Effector memory CD4-positive, alpha-beta T cell (primary cell): ENCODE measurements at regions not wholly inside any gene's neighbourhood (a gene's known extent, or its start where the extent isn't known, plus 50 kb on each side); places are given as distances from the start of the nearest gene placed in this dataset.

Experiments used
- DNase-seq, 3 donors: peaks; one replicate each; pipeline ENCODE4 v3.0.0-alpha.2; 2020
- H3K27ac ChIP-seq: 2 replicates; pipeline ENCODE4 v1.7.0; 2013; ENCODE audit warnings: mild to moderate bottlenecking, low read length, moderate library complexity; ENCODE audit not compliant: insufficient read depth, poor library complexity, severe bottlenecking
- H3K27me3 ChIP-seq: replicated peaks from 2 replicates; pipeline ENCODE4 v1.7.0; 2013; ENCODE audit warnings: mild to moderate bottlenecking, low read length; ENCODE audit not compliant: insufficient read depth, control insufficient read depth, poor library complexity, severe bottlenecking
- H3K36me3 ChIP-seq: 2 replicates; pipeline ENCODE4 v1.7.0; 2013; ENCODE audit warnings: mild to moderate bottlenecking, low read length, moderate library complexity; ENCODE audit not compliant: control insufficient read depth, insufficient read depth
- H3K4me1 ChIP-seq: 2 replicates; pipeline ENCODE4 v1.7.0; 2013; ENCODE audit warnings: low read length, mild to moderate bottlenecking; ENCODE audit not compliant: control insufficient read depth, insufficient read depth, poor library complexity, severe bottlenecking
- H3K4me3 ChIP-seq: 2 replicates; pipeline ENCODE4 v1.7.0; 2013; ENCODE audit warnings: low read length, low read depth, mild to moderate bottlenecking; ENCODE audit not compliant: insufficient read depth, poor library complexity, severe bottlenecking
- H3K9me3 ChIP-seq: 2 replicates; pipeline ENCODE4 v1.7.0; 2013; ENCODE audit warnings: mild to moderate bottlenecking, low read length, moderate library complexity; ENCODE audit not compliant: control insufficient read depth

DNA sequence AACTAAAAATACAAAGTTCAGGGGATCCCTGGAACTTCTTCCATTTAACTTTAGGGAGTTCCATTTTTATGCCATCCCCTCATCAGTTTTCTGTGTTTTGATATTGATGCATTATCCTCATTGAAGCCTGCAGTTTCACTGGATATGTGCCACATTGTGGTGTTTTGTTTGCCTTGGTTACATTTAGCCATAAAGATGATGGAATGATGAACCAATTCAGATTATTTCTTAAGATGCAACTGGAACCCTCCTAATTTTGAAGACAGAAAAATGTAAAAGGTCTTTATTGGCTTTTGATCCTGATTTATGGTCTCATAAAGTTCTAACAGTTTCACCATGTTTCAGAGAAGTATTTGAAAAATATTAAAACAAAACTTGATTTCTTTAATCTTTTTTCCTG lies 314.2 kb upstream of the KLF6 start:
- Histone ChIP-seq H3K27me3 (no peaks in the 10 kb centered on the region), H3K4me3 (no peak overlapping the region), H3K27ac (no peak overlapping the region), H3K4me1 (no peaks in the 10 kb centered on the region), H3K9me3 (no peaks in the 10 kb centered on the region), H3K36me3 (no peaks in the 10 kb centered on the region)
- no peak for DNase-seq

DNA sequence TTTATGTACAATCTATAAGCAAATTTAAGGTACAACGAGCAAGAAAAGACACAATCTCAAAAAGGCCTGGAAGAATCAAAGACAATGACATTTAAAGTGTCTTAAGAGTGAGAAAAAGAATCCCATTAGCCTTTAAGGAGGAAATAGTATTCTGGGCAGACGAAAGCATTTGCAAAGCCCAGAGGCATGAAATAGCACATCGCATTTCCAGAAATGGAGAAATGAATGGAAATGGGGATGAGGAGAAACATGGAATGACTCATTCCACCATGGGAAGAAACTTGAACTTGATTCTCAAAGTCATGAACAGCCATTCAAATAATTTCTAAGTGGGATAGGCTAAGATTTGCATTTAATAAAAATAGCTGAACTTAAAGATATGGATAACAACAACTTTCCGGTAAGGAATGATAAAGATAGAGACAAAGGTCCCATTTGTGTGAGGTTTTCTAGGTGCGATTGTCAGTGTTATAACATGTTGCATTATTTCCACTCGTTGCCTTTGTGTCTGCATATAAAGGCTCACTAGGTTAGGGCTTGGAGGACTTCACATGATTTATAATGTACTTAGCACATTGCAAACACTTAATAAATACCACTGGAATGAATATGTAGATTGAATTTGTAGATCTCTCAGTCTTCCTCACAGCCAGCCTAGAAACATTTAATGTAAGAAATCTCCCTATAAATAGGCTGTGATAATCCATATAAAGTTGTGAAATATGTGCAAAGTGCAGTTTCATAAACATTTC lies 310.3 kb upstream of the KLF6 start:
- no peaks in the 10 kb centered on the region for H3K4me1 ChIP-seq
- H3K27me3 ChIP-seq: no peaks in the 10 kb centered on the region
- no peak overlapping the region for H3K4me3 ChIP-seq
- H3K27ac ChIP-seq: no peak overlapping the region
- H3K9me3 ChIP-seq: no peaks in the 10 kb centered on the region
- no peaks in the 10 kb centered on the region for H3K36me3 ChIP-seq
- DNase-seq: no peak

DNA sequence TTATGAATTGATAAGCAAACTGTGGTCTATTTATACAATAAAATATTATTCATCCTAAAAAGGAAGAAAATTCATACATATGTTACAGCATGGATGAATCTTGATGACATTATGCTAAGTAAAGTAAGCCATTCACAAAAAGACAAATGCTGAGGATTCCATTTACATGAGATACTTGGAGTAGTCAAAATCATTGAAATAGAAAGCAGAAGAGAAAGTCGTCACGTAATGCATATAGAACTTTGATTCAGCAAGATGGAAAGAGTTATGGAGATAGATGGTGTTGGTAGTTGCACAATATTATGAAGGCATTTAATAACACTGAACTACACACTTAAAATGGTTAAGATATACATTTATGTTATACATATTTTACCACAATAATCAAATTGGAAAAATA lies 309.7 kb upstream of the KLF6 start:
- Histone ChIP-seq H3K27ac (no peak overlapping the region), H3K27me3 (no peaks in the 10 kb centered on the region), H3K36me3 (no peaks in the 10 kb centered on the region), H3K4me1 (no peaks in the 10 kb centered on the region), H3K9me3 (no peaks in the 10 kb centered on the region), H3K4me3 (no peak overlapping the region)
- DNase-seq: no peak

DNA sequence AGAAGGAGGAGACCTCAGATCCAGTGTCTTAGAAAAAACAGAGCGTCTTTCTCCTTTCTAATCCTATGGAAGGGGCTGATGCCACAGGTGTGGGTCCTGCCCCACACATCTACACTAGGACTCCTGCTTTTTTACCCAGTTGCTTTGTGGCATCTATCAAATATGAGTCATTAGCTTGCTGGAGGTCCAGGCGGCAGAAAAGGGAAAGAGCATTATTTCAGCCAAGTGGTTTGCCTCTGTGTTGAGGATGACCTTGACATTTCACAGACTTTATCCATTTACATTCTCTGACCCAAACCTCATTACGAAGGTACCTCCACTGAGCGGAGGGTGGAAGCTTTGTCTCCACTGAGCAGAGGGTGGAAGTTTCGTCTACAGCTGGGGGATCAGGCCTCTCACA lies 308.4 kb upstream of the KLF6 start:
- no peaks in the 10 kb centered on the region for H3K27me3 ChIP-seq
- H3K4me3 ChIP-seq: no peak overlapping the region
- no peaks in the 10 kb centered on the region for H3K4me1 ChIP-seq
- no peak for DNase-seq
- no peak overlapping the region for H3K27ac ChIP-seq
- no peaks in the 10 kb centered on the region for H3K36me3 ChIP-seq
- H3K9me3 ChIP-seq: no peaks in the 10 kb centered on the region

DNA sequence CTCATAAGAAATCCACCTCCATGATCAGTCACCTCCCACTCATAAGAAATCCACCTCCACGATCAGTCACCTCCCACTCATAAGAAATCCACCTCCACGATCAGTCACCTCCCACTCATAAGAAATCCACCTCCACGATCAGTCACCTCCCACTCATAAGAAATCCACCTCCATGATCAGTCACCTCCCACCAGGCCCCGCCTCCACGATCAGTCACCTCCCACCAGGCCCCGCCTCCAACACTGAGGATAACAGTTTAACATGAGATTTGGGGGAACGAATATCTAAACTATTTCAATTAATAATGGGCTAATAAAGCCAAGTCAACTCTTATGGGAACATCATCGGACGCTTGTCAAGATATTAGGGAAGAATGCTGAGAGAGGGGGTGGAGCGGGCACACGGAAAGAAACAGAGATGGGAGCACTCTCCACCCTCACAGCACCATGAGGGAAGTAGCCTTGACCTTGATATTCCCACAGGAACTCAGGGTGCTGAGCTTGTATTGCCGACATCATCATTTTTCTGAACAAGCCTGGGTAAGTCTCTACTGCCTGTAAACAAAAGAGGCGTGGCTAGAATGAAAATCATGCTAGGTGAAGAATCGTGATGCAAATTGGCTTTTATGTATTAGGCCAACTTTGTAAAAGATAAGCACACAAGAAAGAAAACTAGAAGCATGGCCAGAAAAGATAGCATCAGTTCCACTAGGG lies 303.5 kb upstream of the KLF6 start:
- H3K27ac ChIP-seq: no peak overlapping the region
- no peaks in the 10 kb centered on the region for H3K27me3 ChIP-seq
- no peaks in the 10 kb centered on the region for H3K9me3 ChIP-seq
- H3K4me3 ChIP-seq: no peak overlapping the region
- no peaks in the 10 kb centered on the region for H3K4me1 ChIP-seq
- H3K36me3 ChIP-seq: no peaks in the 10 kb centered on the region
- DNase-seq: no peak

DNA sequence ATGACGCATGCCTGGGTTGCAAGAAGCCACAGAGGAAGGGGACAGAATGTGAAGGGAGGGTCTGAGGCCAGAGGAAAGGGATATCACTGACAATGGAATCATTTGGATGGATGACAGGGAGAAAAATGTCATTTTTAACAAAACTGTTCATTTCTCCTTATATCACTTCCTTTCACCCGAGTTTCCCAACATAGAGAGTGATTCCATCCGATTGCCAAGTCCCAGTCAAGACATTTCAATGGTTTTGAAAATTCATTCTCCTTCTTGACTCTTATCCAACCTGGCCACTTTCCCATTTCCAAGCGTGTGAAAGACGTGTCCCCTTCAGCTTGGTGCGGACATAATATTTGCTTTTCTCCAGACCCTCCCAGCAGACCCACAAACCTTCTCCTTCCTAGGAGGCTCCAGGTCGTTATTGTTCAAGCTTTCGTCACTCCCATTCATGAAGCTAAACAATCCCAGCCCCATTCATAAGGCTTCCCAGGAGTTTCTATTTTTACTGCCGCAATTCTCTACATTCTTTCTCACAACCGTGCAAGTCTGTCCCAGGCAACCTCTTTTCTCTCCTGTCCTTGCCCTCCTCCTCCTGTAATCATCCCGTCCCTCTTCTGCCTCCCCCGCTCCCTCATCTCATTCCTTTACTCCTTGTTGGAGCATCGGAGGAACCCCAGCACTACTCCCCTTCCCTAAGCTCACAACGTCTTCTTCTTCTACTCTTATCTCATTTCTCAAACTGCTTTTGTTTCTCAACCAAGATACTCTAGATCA lies 301.3 kb upstream of the KLF6 start:
- Histone ChIP-seq H3K36me3 (no peaks in the 10 kb centered on the region), H3K9me3 (no peaks in the 10 kb centered on the region), H3K27ac (no peak overlapping the region), H3K4me1 (peaks cover 5% of the 10 kb centered on the region), H3K27me3 (no peaks in the 10 kb centered on the region), H3K4me3 (no peak overlapping the region)
- DNase-seq: no peak

DNA sequence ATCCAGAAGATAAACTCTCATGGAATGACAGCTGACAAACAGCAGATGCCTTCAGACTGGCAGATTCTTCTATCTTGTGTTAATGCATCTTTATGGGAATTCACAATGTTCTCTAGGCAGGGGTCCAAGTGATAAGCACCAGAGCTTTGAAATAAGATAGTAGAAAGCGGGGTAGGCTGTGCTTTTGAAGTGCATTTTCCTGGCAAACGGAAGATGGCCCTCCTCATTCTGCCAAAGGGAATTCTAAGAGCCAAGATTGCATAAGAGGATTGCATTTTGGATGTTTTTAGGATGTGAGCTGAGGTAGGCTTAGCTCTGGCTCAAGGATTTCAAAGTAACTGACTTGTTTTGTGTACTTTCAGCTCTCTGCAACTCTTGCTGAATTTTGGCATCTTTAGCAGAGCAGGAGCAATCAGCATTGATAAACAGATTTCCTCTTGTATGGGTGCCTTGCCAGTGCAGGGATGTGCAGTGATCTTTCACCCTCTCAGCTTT lies 298.5 kb upstream of the KLF6 start:
- Histone ChIP-seq H3K27me3 (no peaks in the 10 kb centered on the region), H3K4me3 (no peak overlapping the region), H3K27ac (no peak overlapping the region), H3K9me3 (no peaks in the 10 kb centered on the region), H3K36me3 (no peaks in the 10 kb centered on the region), H3K4me1 (peaks cover 18% of the 10 kb centered on the region)
- no peak for DNase-seq

DNA sequence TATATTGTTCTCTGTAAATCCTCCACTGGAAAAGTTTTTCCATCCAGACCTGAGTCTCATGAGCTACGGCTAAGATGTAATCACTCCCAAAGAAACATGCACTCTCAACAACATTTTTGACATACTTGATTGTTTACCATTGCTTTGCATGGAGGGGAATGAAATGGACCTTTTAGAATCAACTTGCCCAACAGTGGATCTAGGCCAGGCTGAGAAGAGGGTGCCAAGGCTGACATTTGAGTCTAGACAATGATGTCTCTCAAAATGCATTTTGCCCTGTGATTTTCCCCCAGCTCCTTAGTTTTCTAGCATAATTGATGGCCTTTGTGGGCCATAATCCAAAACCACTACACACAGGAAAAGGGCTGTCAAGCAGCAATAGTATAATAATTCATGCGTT lies 297.9 kb upstream of the KLF6 start:
- Histone ChIP-seq H3K27ac (no peak overlapping the region), H3K4me1 (peaks cover 24% of the 10 kb centered on the region), H3K9me3 (no peaks in the 10 kb centered on the region), H3K27me3 (no peaks in the 10 kb centered on the region), H3K36me3 (no peaks in the 10 kb centered on the region), H3K4me3 (no peak overlapping the region)
- DNase-seq: no peak

DNA sequence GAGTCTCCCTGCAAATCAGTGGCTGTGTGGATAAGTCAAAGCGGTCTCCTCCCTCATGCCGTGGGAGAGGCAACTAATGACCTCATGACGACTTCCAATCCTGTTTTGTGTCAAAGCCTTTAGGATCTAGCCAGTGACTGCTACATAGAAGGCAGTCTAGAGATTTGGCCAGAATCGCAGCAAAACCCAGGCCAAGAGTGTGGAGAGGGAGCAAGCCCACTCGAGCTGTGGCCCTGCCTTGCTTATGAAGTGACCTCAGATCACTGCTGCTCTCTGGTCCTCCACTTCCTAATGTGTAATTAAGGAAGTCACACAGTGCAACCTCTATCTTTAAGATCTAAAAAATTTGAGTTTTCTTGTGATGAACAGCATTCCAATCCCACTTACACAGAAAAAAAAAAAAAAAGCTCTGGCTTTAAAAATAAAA lies 296.7 kb upstream of the KLF6 start:
- DNase-seq: no peak
- Histone ChIP-seq H3K4me1 (peaks cover 26% of the 10 kb centered on the region), H3K36me3 (no peaks in the 10 kb centered on the region), H3K27ac (no peak overlapping the region), H3K27me3 (no peaks in the 10 kb centered on the region), H3K9me3 (no peaks in the 10 kb centered on the region), H3K4me3 (no peak overlapping the region)
